H54 (cell line): ENCODE measurements at regions not wholly inside any gene's neighbourhood (a gene's known extent, or its start where the extent isn't known, plus 50 kb on each side); places are given as distances from the start of the nearest gene placed in this dataset.

Source experiments
- DNase-seq: peaks from one replicate; pipeline ENCODE4 v3.0.0; 2011; ENCODE audit warnings: low spot score, mixed read lengths; ENCODE audit not compliant: insufficient read length
- FAIRE-seq: peaks from 3 replicates; lab custom pipeline; 2011; peaks lifted over from hg19 to GRCh38; lab: Jason Lieb, UNC
- POLR2A ChIP-seq: IDR thresholded peaks from 2 replicates; pipeline ENCODE4 v1.6.1; 2011; ENCODE audit warnings: low read depth, mild to moderate bottlenecking, low read length

DNA sequence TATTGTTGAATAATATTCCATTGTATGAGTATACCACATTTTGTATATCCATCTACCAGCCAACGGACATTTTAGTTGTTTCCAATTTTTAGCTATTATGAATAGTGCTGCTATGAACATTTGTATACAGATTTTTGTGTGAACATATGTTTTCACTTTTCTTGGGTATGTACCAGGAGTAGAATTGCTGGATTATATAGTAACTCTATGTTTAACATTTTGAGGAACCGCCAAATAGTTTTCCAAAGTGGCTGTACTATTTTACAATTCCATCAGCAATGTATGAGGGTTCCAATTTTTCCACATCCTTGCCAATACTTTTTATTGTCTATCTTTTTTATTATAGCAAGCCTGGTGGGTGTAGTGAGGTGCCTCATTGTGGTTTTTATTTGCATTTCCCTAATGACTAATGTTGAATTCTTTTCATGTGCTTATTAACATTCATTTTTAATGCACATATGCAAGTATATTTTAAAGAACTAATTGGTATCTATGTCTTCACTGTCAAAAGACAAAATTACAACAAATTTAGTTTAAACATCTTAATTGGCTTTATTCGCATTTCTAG lies 77.5 kb upstream of the PIAS1 start:
- TF ChIP-seq POLR2A: no peak
- FAIRE-seq (no peak), DNase-seq (no peak)

DNA sequence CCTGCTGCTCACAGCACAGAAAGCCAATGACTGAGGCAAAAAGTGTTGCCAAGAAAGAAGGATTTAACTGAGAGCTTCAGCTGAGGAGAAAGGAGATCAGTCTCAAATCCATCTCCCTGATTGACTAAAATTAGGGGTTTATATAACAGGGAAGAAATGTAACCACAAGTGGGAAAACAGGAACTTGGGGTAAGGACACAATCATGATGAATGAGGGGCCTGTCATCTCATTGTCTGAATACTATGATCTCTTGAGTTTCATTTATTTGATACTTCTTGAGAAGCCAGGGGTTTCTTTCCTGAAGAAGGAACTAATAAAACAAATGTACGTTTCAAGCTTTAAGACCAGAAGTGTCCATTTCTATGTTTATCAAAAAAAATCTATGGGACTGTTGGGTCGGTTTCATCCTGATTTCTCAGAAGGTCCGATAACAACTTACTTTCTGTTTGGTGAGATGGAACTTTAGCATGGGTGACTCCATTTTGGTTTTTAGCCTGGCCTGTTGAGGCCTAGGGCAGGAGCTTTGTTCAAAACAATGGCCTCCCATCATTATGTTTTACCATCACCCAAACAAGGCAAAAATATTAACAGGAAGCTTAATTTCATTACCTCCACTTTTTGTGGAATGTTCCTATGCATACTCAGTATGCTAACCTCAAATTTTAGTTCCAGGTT lies 76.6 kb upstream of the PIAS1 start:
- FAIRE-seq (no peak), DNase-seq (no peak)
- no peak for TF ChIP-seq POLR2A

DNA sequence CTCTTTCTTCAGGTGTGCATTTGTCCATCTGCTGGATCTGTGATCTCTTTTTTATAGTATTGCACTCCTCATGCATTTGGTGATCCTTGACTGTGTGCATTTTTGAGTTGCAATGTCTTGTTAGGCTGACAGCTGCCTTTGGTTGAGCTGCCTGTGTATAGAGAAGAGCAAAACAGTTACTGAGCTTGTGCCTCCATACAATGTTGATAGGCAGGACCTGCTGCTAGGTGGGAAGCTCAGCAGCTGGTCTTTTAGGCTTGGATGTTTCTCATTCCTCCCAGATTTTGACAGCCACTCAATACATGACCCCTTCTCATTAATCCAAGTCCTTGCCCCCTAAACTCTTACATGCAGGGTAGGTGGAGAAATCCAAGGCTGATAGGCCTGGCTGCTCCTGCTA lies 74.8 kb upstream of the PIAS1 start:
- FAIRE-seq (no peak), DNase-seq (no peak)
- no peak for TF ChIP-seq POLR2A

DNA sequence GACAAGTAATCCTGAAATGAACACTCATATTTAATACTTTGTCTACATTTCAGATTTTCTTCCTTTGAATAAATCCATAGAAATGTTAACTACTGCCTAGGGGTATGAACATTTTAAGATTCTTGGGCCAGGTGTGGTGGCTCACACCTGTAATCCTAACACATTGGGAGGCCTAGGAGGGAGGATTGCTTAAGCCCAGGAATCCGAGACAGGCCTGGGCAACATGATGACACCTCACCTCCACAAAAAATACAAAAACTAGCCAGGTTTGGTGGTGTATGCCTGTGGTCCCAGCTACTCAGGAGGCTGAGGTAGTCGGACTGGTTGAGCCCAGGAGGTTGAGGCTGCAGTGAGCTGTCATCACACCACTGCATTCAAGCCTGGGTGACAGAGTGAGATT lies 73.9 kb upstream of the PIAS1 start:
- no peak for TF ChIP-seq POLR2A
- DNase-seq (no peak), FAIRE-seq (no peak)

DNA sequence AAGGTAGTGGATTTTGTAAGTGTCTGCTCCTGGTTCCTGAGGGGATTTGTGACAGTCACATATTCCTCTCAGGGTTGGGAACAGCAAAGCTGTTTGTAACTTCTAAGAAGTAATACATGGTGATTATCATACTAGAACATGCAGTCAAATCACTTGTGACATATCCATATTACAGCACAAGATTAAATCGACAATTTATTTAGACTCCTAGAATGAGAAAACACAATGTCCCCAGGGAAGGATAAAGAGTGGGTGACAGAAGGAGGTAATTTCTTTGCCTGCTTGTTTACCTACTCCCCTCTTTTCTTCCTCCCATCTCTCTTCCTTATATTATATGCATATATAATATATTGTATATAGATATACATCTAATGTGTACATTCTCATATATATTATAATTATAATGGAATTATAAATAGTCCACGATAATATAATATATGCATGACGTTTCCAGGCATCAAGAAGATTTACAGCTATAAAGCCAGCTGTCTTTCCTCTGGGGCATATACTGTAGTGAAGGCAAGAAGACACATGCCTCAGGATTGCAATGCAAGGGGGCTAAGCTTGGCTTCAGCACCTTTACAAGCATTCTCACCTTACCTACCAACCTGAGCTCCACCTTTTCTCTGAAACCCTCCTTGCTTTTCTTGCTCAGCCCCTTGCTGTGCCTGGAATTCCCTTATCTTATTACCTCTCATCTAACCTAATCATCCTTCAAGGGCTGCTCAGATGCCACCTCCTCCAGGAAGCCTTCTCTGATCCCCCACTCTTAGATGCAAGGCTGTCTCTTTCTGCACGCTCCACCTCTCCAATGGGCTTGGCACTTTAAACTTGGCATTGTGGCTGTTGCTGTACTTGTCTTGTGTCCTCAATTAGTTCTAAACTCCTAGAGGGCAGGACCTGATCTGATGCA lies 73.1 kb upstream of the PIAS1 start:
- no peak for FAIRE-seq
- no peak for DNase-seq
- TF ChIP-seq POLR2A: no peak

DNA sequence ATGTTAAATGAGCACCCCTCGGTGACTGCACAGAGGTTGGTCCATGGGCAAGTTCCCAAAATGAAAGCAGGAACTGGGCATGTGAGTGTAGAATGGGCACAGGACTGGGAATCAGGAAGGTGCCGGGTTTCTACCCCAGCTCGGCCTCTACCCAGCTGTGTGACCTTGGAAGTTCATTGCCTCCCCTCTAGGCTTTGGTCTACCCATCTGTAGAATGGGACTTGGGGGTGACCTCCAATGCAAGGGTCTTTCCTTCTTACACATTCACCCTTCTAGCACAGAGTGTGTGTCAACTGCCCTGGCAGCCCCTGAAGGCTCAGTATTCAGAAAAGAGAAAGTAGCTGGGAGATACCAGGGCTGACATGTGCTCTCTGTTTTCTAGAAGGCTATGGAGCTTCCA lies 72.3 kb upstream of the PIAS1 start:
- TF ChIP-seq POLR2A: no peak
- DNase-seq: no peak
- FAIRE-seq: no peak

DNA sequence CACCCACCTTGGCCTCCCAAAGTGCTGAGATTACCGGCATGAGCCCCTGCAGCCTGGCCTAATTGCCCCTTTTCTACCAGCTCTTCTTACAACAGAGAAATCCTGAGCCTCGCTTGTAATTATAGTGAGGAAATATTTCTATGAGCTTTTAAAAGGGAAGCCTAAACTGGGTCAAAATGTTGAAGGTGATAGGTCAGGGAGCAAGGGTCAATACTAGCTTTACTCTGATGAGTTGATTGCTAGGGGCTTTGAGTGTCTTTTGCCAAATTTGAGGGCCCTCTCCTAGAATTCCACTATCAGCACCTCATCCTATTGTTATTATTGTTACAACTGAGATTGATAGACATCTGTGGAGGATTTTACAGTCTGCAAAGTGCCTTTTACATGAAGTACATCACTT lies 62.4 kb upstream of the PIAS1 start:
- no peak for DNase-seq
- FAIRE-seq: no peak
- TF ChIP-seq POLR2A: no peak

DNA sequence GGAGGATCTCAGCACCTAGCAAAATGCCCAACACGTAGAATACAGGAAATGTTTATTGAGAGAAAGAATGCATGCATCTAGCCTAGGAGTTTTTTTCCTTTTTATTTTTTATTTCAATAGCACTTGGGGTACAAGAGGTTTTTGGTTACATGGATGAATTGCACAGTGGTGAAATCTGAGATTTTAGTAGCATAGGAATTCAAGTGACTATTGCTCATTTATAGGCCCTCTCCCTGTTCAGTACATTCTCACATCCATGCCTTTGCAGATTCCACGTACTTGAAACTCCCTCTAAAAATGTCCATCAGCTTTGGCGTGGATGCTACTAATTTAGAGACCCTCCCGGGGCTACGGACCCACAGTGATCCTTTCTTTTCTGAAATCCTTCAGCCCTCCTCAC lies 61.7 kb upstream of the PIAS1 start:
- no peak for FAIRE-seq
- DNase-seq: no peak
- no peak for TF ChIP-seq POLR2A

DNA sequence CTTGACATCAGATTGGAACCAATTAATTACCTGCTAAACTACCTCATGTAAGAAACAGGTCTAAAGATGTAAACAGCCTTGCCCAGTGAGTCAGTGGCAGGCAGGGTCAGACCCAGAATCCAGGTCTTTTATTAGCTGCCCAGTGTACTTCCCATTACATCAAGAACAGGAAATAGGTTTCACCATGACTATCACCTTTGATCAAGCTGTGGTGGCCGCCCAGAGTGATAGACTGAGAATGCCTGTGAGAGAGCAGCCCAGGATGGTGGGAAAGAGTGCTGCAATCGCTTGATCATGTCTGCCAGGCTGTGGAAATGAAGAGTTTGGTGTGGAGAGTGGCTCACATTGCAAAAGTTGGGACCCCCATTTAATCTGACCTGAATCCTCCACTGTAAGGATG lies 61.3 kb upstream of the PIAS1 start:
- DNase-seq (no peak), FAIRE-seq (no peak)

DNA sequence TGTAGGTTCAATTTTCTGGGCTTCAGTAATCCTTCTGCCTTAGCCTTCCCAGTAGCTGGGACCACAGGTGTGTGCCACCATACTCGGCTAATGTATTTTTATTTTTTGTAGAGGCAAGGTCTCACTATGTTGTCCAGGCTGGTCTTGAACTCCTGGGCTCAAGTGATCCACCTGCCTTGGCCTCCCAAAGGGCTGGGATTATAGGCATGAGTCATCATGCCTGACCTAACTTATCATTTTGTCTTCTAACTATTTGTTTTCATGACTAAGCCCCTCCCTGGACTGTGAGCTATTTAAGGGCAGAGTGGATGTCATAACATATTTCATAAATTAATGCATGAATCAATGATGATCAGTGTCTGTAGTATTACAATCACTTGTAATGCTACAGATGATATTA lies 56.1 kb upstream of the PIAS1 start:
- DNase-seq (no peak), FAIRE-seq (no peak)
- no peak for TF ChIP-seq POLR2A

More for the DNA sequence above, 61.3 kb upstream of the PIAS1 start:
- TF ChIP-seq POLR2A: no peak

DNA sequence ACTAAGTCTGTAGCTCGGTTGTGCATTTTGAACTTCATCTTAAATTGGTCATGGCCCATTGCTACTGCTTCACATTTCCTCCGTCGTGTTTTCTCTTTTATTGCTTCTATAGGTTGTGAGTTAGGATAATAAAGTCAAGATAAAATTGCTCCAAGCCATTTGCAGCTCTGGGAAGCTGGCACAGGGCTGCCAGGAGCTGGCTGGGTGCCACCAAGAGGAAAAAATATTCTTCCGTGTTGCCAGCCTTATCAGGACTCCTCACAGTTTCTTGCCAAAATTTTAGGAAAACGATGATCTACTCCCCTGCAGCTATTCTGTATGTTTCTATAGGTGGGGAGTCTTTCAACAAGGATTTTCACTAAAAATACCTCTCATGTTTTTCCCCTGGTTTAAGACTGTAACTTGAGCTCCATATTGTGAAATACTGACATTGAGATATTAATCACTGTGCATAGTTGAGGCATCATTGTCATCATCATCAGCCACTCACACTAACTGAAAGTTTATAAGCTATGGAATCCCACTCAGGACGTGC lies 55.4 kb upstream of the PIAS1 start:
- no peak for TF ChIP-seq POLR2A
- DNase-seq (no peak), FAIRE-seq (no peak)

DNA sequence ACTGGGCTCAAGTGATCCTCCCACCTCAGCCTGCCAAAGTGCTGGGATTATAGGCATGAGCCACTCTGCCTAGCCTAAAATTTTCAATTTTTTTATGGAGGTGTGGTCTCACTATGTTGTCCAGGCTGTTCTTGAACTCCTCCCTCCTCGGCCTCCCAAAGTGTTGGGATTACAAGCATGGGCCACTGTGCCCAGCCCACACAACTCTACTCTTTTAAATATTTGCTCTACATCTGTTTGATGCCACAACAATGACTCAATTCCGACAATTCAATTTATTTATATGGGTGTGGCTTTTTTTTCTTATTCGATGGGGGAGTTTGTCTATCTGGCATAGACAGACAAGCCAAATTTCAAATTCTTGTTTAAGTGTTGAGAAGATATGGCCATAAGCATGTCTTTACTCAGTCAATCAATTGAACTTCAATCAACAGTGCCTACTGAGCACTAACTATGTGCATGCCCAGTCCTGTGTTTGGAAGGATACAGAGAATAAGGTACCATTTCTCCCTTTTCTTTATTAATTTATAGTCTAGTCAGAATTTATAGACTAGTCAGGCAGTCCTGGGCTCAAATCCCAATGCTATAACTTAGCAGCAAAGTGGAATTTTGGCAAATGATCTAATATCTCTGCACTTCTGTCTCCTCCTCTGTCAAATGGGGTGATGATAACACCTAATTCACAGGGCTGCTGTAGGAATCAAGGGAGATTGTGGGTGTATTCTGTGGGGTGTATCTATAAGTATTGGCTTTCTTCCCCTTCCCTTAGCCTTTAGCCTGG lies 54.6 kb upstream of the PIAS1 start:
- TF ChIP-seq POLR2A: no peak
- DNase-seq (no peak), FAIRE-seq (no peak)

DNA sequence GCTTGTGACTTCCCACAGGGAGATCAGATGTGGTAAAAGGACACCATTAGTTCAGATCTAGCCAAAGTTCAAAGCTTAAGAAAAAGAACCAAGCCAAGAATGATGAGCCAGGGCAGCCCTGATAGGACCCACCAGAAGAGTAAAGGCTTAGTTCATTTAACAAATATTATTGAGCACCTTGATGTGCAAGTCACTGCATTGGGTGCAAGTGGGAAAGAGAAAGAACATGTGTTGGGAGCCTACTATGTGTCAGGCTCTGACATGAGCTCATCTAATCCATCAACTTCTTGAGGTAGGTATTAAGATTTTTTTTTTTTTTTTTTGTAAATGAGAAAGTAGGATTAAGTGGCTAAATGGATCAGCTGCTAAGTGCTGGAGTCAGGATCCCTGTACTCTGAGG lies 53.4 kb upstream of the PIAS1 start:
- FAIRE-seq: no peak
- DNase-seq: no peak
- no peak for TF ChIP-seq POLR2A
